HCT116 (cell line): ENCODE measurements at regions not wholly inside any gene's neighbourhood (a gene's known extent, or its start where the extent isn't known, plus 50 kb on each side); places are given as distances from the start of the nearest gene placed in this dataset.

Experiments
- ATAC-seq: fragments of 200-7000 bp; cut with Tn5 transposase; 2 replicates; pipeline ENCODE4 v1.9.1; 2020; ENCODE audit warnings: mild to moderate bottlenecking, moderate library complexity
- BruUV-seq: library from RNA; stranded (reverse); fragments of 400-500 nt; replicated peaks from 2 replicates; lab custom pipeline; 2021; lab: Mats Ljungman, UMichigan
- CTCF ChIA-PET: fragments of 300-600 bp; sonication (Branson Sonifier 250); formaldehyde crosslinking; loops from one replicate; lab custom pipeline; 2021; ENCODE audit warnings: antibody characterized with exemption; lab: Charles Lee
- POLR2A ChIA-PET: fragments of 300-600, 350-600 bp; sonication (Branson Sonifier 250); formaldehyde crosslinking; loops from one replicate; lab custom pipeline; 2021; ENCODE audit warnings: antibody characterized with exemption; lab: Charles Lee
- RAD21 ChIA-PET, 2 experiments: fragments of 300-600 bp; sonication (Branson Sonifier 250); formaldehyde crosslinking; loops; one replicate each; lab custom pipeline; 2023; ENCODE audit warnings: low total read pairs in 2 of 2; ENCODE audit not compliant: uncharacterized antibody in 2 of 2, unreplicated experiment in 2 of 2, low non-redundant PET in 1 of 2; lab: Charles Lee
- DNase-seq: peaks from one replicate; pipeline ENCODE4 v3.0.0-alpha.2; 2010; ENCODE audit warnings: low read depth, low spot score
- H2AFZ ChIP-seq: fragments of 200-600 bp; shearing (Covaris generic), sonication (generic); 2 replicates; pipeline ENCODE4 v1.6.1; 2017; ENCODE audit warnings: low read depth, mixed run types, mixed read lengths, antibody characterized with exemption, low read length; ENCODE audit not compliant: poor library complexity, severe bottlenecking
- H3K27ac ChIP-seq: 2 replicates; pipeline ENCODE4 v1.5.1; 2012; ENCODE audit warnings: low read depth, low read length
- H3K27me3 ChIP-seq: fragments of 200-600 bp; sonication (generic); 2 replicates; pipeline ENCODE4 v1.6.1; 2016; ENCODE audit warnings: mixed run types, low read length, mixed read lengths; ENCODE audit not compliant: insufficient read depth
- H3K36me3 ChIP-seq, 2 experiments: fragments of 200-500 bp in 1 of 2; fragments of 200-600 bp in 1 of 2; sonication (Bioruptor generic) in 1 of 2; sonication (generic) in 1 of 2; 2 replicates each; pipeline versions ENCODE4 v1.5.1 to v1.6.1; 2014 to 2016; ENCODE audit warnings: low read length in 2 of 2, inconsistent platforms in 1 of 2, mixed read lengths in 1 of 2, mixed run types in 1 of 2; ENCODE audit not compliant: insufficient read depth in 2 of 2, control insufficient read depth in 1 of 2
- H3K4me1 ChIP-seq, 2 experiments: fragments of 200-600 bp in 1 of 2; sonication (generic) in 1 of 2; 2 replicates each; pipeline versions ENCODE4 v1.5.1 to v1.6.1; 2012 to 2017; ENCODE audit warnings: low read length in 2 of 2, inconsistent platforms in 1 of 2, mild to moderate bottlenecking in 1 of 2, mixed read lengths in 1 of 2, mixed run types in 1 of 2, moderate library complexity in 1 of 2; ENCODE audit not compliant: insufficient read depth in 2 of 2, control insufficient read depth in 1 of 2
- H3K4me2 ChIP-seq: fragments of 200-600 bp; sonication (generic); 2 replicates; pipeline ENCODE4 v1.6.1; 2017; ENCODE audit warnings: mixed run types, low read length, mixed read lengths
- H3K4me3 ChIP-seq, 2 experiments: fragments of 200-600 bp in 1 of 2; sonication (generic) in 1 of 2; replicated peaks in 1 of 2; 2 replicates each; pipeline ENCODE4 v1.5.1; 2011 to 2016; ENCODE audit warnings: low read length in 2 of 2, control low read depth in 1 of 2, low read depth in 1 of 2, mild to moderate bottlenecking in 1 of 2, mixed read lengths in 1 of 2, mixed run types in 1 of 2
- H3K79me2 ChIP-seq: fragments of 200-600 bp; sonication (generic); 2 replicates; pipeline ENCODE4 v1.6.1; 2017; ENCODE audit warnings: mild to moderate bottlenecking, mixed run types, low read length, moderate library complexity, mixed read lengths; ENCODE audit not compliant: insufficient read depth
- H3K9ac ChIP-seq: fragments of 200-600 bp; sonication (generic); 2 replicates; pipeline ENCODE4 v1.6.1; 2016; ENCODE audit warnings: low read length, mixed read lengths
- H3K9me2 ChIP-seq: fragments of 200-600 bp; sonication (generic), shearing (Covaris generic); 2 replicates; pipeline ENCODE4 v1.6.1; 2017; ENCODE audit warnings: mixed run types, mild to moderate bottlenecking, moderate library complexity; ENCODE audit not compliant: insufficient read depth
- H3K9me3 ChIP-seq, 2 experiments: fragments of 200-500 bp in 1 of 2; fragments of 200-600 bp in 1 of 2; sonication (Bioruptor generic) in 1 of 2; sonication (generic) in 1 of 2; 2 replicates each; pipeline ENCODE4 v1.6.1; 2014 to 2017; ENCODE audit warnings: low read length in 2 of 2, mixed read lengths in 2 of 2, inconsistent platforms in 1 of 2, low read depth in 1 of 2, mild to moderate bottlenecking in 1 of 2, mixed run types in 1 of 2, moderate library complexity in 1 of 2; ENCODE audit not compliant: control insufficient read depth in 1 of 2, insufficient read depth in 1 of 2
- H4K20me1 ChIP-seq: fragments of 200-600 bp; sonication (generic), shearing (Covaris generic); 2 replicates; pipeline ENCODE4 v1.6.1; 2017; ENCODE audit warnings: mixed run types, mild to moderate bottlenecking, moderate library complexity; ENCODE audit not compliant: insufficient read depth
- ATF3 ChIP-seq: IDR thresholded peaks from 2 replicates; pipeline ENCODE4 v1.6.1; 2012
- CBX3 ChIP-seq: IDR thresholded peaks from 2 replicates; pipeline ENCODE4 v1.6.1; 2012; ENCODE audit warnings: low read depth
- CEBPB ChIP-seq: IDR thresholded peaks from 2 replicates; pipeline ENCODE4 v1.6.1; 2012; ENCODE audit warnings: low read depth
- ELF1 ChIP-seq: IDR thresholded peaks from 2 replicates; pipeline ENCODE4 v1.6.1; 2012; ENCODE audit warnings: low read depth, borderline replicate concordance
- EZH2 ChIP-seq: fragments of 200-600 bp; sonication (generic); IDR thresholded peaks from 2 replicates; pipeline ENCODE4 v1.6.1; 2017; ENCODE audit warnings: antibody characterized with exemption, mixed run types
- JUND ChIP-seq: IDR thresholded peaks from 2 replicates; pipeline ENCODE4 v1.6.1; 2012
- MAX ChIP-seq: IDR thresholded peaks from 2 replicates; pipeline ENCODE4 v1.6.1; 2012
- POLR2AphosphoS5 ChIP-seq: IDR thresholded peaks from 2 replicates; pipeline ENCODE4 v1.6.1; 2011; ENCODE audit warnings: mild to moderate bottlenecking, low read depth, low read length, moderate library complexity
- SP1 ChIP-seq: IDR thresholded peaks from 2 replicates; pipeline ENCODE4 v1.6.1; 2012; ENCODE audit warnings: low read depth
- SRF ChIP-seq: IDR thresholded peaks from 2 replicates; pipeline ENCODE4 v1.6.1; 2012; ENCODE audit warnings: low read depth
- TCF7L2 ChIP-seq: IDR thresholded peaks from 2 replicates; pipeline ENCODE4 v1.7.0; 2011; ENCODE audit warnings: borderline replicate concordance, inconsistent platforms; ENCODE audit not compliant: insufficient read depth, insufficient read length; ENCODE audit errors: extremely low read depth
- YY1 ChIP-seq: IDR thresholded peaks from 2 replicates; pipeline ENCODE4 v1.6.1; 2011; ENCODE audit warnings: low read length, low read depth, moderate library complexity, mild to moderate bottlenecking; ENCODE audit not compliant: insufficient replicate concordance; ENCODE audit errors: extremely low read depth
- ZFX ChIP-seq: fragments of 450-650 bp; IDR thresholded peaks from 2 replicates; pipeline ENCODE4 v1.6.1; 2017
- ZNF274 ChIP-seq: fragments of 200-500 bp; sonication (Bioruptor generic); IDR thresholded peaks from 2 replicates; pipeline ENCODE4 v1.6.1; 2014; ENCODE audit warnings: mild to moderate bottlenecking, low read depth, low read length, inconsistent platforms
- intact Hi-C: fragments of 100-400 bp; cut with micrococcal nuclease; formaldehyde crosslinking; loops from 2 replicates; pipeline ENCODE4 v1.10.0; 2022

- no peak overlapping the region for H3K4me3 ChIP-seq
- no peak overlapping the region for H3K27ac ChIP-seq
- intact Hi-C loops = no loop called here
- H3K9me2 ChIP-seq = no peaks in the 10 kb centered on the region
- no peak overlapping the region for H2AFZ ChIP-seq
- H3K79me2 ChIP-seq = no peaks in the 10 kb centered on the region
- H3K36me3 ChIP-seq = no peaks in the 10 kb centered on the region
- H3K4me1 ChIP-seq = no peaks in the 10 kb centered on the region
- no peaks in the 10 kb centered on the region for H4K20me1 ChIP-seq
- no peak overlapping the region for H3K9ac ChIP-seq
- H3K9me3 ChIP-seq = no peaks in the 10 kb centered on the region
- POLR2A ChIA-PET = interaction anchor here (1.8 kb wide), 1 partner anchor 9 kb away, joined by 4 read pairs; no protein-coding TSS in a partner anchor
- ATAC-seq (no peak), DNase-seq (no peak)
- CTCF ChIA-PET = no interaction called here
- no peaks in the 10 kb centered on the region for H3K27me3 ChIP-seq
- H3K4me2 ChIP-seq = no peak overlapping the region
- TF ChIP-seq ATF3 = no peak
- no peak for TF ChIP-seq ZNF274
- TF ChIP-seq TCF7L2 = no peak
- no peak for TF ChIP-seq YY1
- no peak for TF ChIP-seq POLR2AphosphoS5
- no peak for TF ChIP-seq EZH2
- no peak for TF ChIP-seq SP1
- TF ChIP-seq ZFX = no peak
- TF ChIP-seq CBX3 = no peak
- no peak for TF ChIP-seq MAX
- no peak for TF ChIP-seq JUND
- TF ChIP-seq ELF1 = no peak
- TF ChIP-seq CEBPB = no peak
- no peak for TF ChIP-seq SRF
- RAD21 ChIA-PET = no interaction called here
- no TSS peak for BruUV-seq
These were observed 180.6 kb upstream of the RBMS1 start for GRCh38 chr2:160674146-160674750.
